HepG2 (cell line): ENCODE measurements at regions not wholly inside any gene's neighbourhood (a gene's known extent, or its start where the extent isn't known, plus 50 kb on each side); places are given as distances from the start of the nearest gene placed in this dataset.

ENCODE experiments used
- ATAC-seq: fragments of 200-7000 bp; cut with Tn5 transposase; 3 replicates; pipeline ENCODE4 v1.9.1; 2020; ENCODE audit warnings: mild to moderate bottlenecking, moderate library complexity
- BruUV-seq: library from RNA; stranded (reverse); fragments of 400-500 nt; replicated peaks from 2 replicates; lab custom pipeline; 2021; lab: Mats Ljungman, UMichigan
- CTCF ChIA-PET: fragments of 300-600 bp; formaldehyde crosslinking; extraction: SDS; loops from one replicate; lab custom pipeline; 2021; ENCODE audit warnings: low total read pairs, inconsistent platforms, low intra/inter-chr PET ratio; lab: Yijun Ruan, JAX
- POLR2A ChIA-PET: fragments of 350-600 bp; sonication (Branson Sonifier 250); formaldehyde crosslinking; loops from one replicate; lab custom pipeline; 2020; ENCODE audit warnings: antibody characterized with exemption, inconsistent platforms; lab: Yijun Ruan, JAX
- DNase-seq: peaks from one replicate; pipeline ENCODE4 v3.0.0-alpha.2; 2015; ENCODE audit warnings: low spot score
- FAIRE-seq: peaks from 3 replicates; lab custom pipeline; 2011; peaks lifted over from hg19 to GRCh38; lab: Jason Lieb, UNC
- H2AFZ ChIP-seq: one replicate; pipeline ENCODE4 v1.6.1; 2011; ENCODE audit warnings: low read length, inconsistent platforms
- H3K27ac ChIP-seq: fragments of 300-600 bp; 3 replicates; pipeline ENCODE4 v1.8.0; 2011; ENCODE audit warnings: mixed run types, mild to moderate bottlenecking, mixed read lengths, low read length, inconsistent platforms; ENCODE audit not compliant: insufficient read depth; ENCODE audit errors: extremely low read length
- H3K27me3 ChIP-seq, 2 experiments: fragments of 200-600 bp in 1 of 2; 2 replicates in 1 of 2; 3 replicates in 1 of 2; pipeline versions ENCODE4 v1.6.0 to v1.8.0; 2011; ENCODE audit warnings: low read length in 2 of 2, mild to moderate bottlenecking in 2 of 2, moderate library complexity in 2 of 2, inconsistent platforms in 1 of 2; ENCODE audit not compliant: insufficient read depth in 2 of 2, control insufficient read depth in 1 of 2
- H3K36me3 ChIP-seq, 2 experiments: fragments of 200-600 bp in 1 of 2; replicated peaks in 1 of 2; 2 replicates in 1 of 2; 3 replicates in 1 of 2; pipeline versions ENCODE4 v1.5.1 to v1.8.0; 2011; ENCODE audit warnings: low read length in 2 of 2, inconsistent platforms in 1 of 2; ENCODE audit not compliant: insufficient read depth in 2 of 2, control insufficient read depth in 1 of 2
- H3K4me1 ChIP-seq: 2 replicates; pipeline ENCODE4 v1.5.1; 2012; ENCODE audit warnings: low read length, inconsistent platforms; ENCODE audit not compliant: insufficient read depth
- H3K4me2 ChIP-seq: 2 replicates; pipeline ENCODE4 v1.6.0; 2011; ENCODE audit warnings: low read depth, low read length, inconsistent platforms
- H3K4me3 ChIP-seq, 3 experiments: fragments of 200-600 bp in 1 of 3; sonication (generic), shearing (Covaris generic) in 1 of 3; replicated peaks in 1 of 3; 2 replicates each; pipeline ENCODE4 v1.5.1; 2011 to 2016; ENCODE audit warnings: low read length in 3 of 3, inconsistent platforms in 2 of 3, low read depth in 2 of 3, mild to moderate bottlenecking in 2 of 3, control low read depth in 1 of 3, mixed read lengths in 1 of 3; ENCODE audit not compliant: insufficient read depth in 1 of 3
- H3K79me2 ChIP-seq: one replicate; pipeline ENCODE4 v1.6.1; 2011; ENCODE audit warnings: low read length, inconsistent platforms; ENCODE audit not compliant: insufficient read depth
- H3K9ac ChIP-seq: 2 replicates; pipeline ENCODE4 v1.6.0; 2011; ENCODE audit warnings: mild to moderate bottlenecking, low read depth, low read length, inconsistent platforms; ENCODE audit not compliant: insufficient read depth
- H3K9me3 ChIP-seq: 2 replicates; pipeline ENCODE4 v1.5.1; 2012; ENCODE audit warnings: mild to moderate bottlenecking, low read length
- H4K20me1 ChIP-seq: 2 replicates; pipeline ENCODE4 v1.6.0; 2011; ENCODE audit warnings: inconsistent platforms, mild to moderate bottlenecking, low read length, moderate library complexity; ENCODE audit not compliant: insufficient read depth
- KAT8 ChIP-seq: IDR thresholded peaks from 2 replicates; pipeline ENCODE4 v1.6.1; 2016; ENCODE audit warnings: missing genetic modification reagents, missing compliant biosample characterization
- MXI1 ChIP-seq: IDR thresholded peaks from 3 replicates; pipeline ENCODE4 v1.6.1; 2012; ENCODE audit warnings: low read depth, low read length, inconsistent platforms, borderline replicate concordance
- NCOA1 ChIP-seq: sonication (generic); formaldehyde crosslinking; IDR thresholded peaks from 2 replicates; pipeline ENCODE4 v1.9.0; 2021; ENCODE audit warnings: missing genetic modification reagents
- SAP130 ChIP-seq: IDR thresholded peaks from 2 replicates; pipeline ENCODE4 v1.6.1; 2016; ENCODE audit warnings: low read depth
- THYN1 ChIP-seq: sonication (generic); formaldehyde crosslinking; IDR thresholded peaks from 2 replicates; pipeline ENCODE4 v1.8.1; 2023; ENCODE audit warnings: low read depth, mild to moderate bottlenecking, moderate library complexity, missing genetic modification reagents, borderline replicate concordance
- ZNF224 ChIP-seq: sonication (generic); formaldehyde crosslinking; IDR thresholded peaks from 2 replicates; pipeline ENCODE4 v1.5.0; 2020; ENCODE audit warnings: mild to moderate bottlenecking, missing genetic modification reagents
- ZNF317 ChIP-seq: sonication (generic); formaldehyde crosslinking; IDR thresholded peaks from 2 replicates; pipeline ENCODE4 v1.5.0; 2020; ENCODE audit warnings: mild to moderate bottlenecking, missing genetic modification reagents
- ZNF350 ChIP-seq: sonication (generic); formaldehyde crosslinking; IDR thresholded peaks from 2 replicates; pipeline ENCODE4 v1.4.0; 2020; ENCODE audit warnings: mild to moderate bottlenecking, low read depth, missing genetic modification reagents, borderline replicate concordance
- WGBS: methylation state at CpG from one replicate; pipeline ENCODE4 v1.1.6; 2017; ENCODE audit warnings: low lambda C conversion rate; 5-methylcytosine and 5-hydroxymethylcytosine counted together
- in situ Hi-C: cut with HindIII; loops from 2 replicates; pipeline ENCODE4 v1.10.0; 2017; ENCODE audit warnings: low pct_unique_long_range_greater_than_20kb; ENCODE audit not compliant: extremely low pct_ligation_motif_present
- intact Hi-C: fragments of 100-400 bp; cut with micrococcal nuclease; formaldehyde crosslinking; loops from one replicate; pipeline ENCODE4 v1.10.0; 2022; ENCODE audit not compliant: unreplicated experiment
- TF ChIP-seq, protein P1 (sequence below): sonication (generic); formaldehyde crosslinking; IDR thresholded peaks from 2 replicates; pipeline ENCODE4; 2020; ENCODE audit warnings: missing genetic modification reagents, mild to moderate bottlenecking, borderline replicate concordance
- TF ChIP-seq, protein P2 (sequence below): sonication (generic); formaldehyde crosslinking; IDR thresholded peaks from 2 replicates; pipeline ENCODE4 v1.9.0; 2021; ENCODE audit warnings: missing genetic modification reagents, borderline replicate concordance
- TF ChIP-seq, protein P3 (sequence below): sonication (generic); formaldehyde crosslinking; IDR thresholded peaks from 2 replicates; pipeline ENCODE4 v1.5.1; 2020; ENCODE audit warnings: mild to moderate bottlenecking, missing genetic modification reagents, borderline replicate concordance

DNA sequence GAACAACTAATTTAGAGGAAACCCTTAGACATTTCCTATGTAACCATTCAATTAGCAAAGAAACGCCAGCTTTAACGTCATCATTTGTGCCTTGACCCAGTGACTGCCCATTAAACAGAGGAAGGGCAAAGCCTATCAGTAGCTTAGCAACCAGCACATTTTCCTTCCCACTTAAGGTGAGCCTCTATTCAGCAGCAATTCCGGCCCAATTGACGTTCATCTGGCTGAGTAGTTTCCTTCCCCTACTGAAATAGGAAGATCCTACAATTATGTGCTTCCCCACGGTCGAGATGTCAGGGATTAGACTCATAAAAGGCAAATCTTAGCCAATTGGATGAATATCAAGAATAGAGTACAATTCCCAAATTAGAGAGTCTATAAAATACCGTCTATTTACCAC lies 482.1 kb upstream of the ADAMTS5 start:
- H3K79me2 ChIP-seq, result no peaks in the 10 kb centered on the region
- peaks cover 88% of the 10 kb centered on the region for H3K9me3 ChIP-seq
- 2% methylated on average over 7 of the region's 7 CpGs for WGBS
- POLR2A ChIA-PET, result no interaction called here
- TF ChIP-seq MXI1 (no peak), KAT8 (CRISPR knock-in tag) (no peak), NCOA1 (no peak), ZNF350 (no peak), THYN1 (no peak)
- TF ChIP-seq, protein P1, sequence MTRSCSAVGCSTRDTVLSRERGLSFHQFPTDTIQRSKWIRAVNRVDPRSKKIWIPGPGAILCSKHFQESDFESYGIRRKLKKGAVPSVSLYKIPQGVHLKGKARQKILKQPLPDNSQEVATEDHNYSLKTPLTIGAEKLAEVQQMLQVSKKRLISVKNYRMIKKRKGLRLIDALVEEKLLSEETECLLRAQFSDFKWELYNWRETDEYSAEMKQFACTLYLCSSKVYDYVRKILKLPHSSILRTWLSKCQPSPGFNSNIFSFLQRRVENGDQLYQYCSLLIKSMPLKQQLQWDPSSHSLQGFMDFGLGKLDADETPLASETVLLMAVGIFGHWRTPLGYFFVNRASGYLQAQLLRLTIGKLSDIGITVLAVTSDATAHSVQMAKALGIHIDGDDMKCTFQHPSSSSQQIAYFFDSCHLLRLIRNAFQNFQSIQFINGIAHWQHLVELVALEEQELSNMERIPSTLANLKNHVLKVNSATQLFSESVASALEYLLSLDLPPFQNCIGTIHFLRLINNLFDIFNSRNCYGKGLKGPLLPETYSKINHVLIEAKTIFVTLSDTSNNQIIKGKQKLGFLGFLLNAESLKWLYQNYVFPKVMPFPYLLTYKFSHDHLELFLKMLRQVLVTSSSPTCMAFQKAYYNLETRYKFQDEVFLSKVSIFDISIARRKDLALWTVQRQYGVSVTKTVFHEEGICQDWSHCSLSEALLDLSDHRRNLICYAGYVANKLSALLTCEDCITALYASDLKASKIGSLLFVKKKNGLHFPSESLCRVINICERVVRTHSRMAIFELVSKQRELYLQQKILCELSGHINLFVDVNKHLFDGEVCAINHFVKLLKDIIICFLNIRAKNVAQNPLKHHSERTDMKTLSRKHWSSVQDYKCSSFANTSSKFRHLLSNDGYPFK (CRISPR knock-in tag), result no peak
- no peak for ATAC-seq
- no peak overlapping the region for H3K27ac ChIP-seq
- no TSS peak for BruUV-seq
- H3K4me2 ChIP-seq, result no peak overlapping the region
- H3K4me3 ChIP-seq, result no peak overlapping the region
- no peaks in the 10 kb centered on the region for H3K4me1 ChIP-seq
- in situ Hi-C loops, result no loop called here
- H4K20me1 ChIP-seq, result no peaks in the 10 kb centered on the region
- FAIRE-seq, result no peak
- no peaks in the 10 kb centered on the region for H3K36me3 ChIP-seq
- no peak overlapping the region for H2AFZ ChIP-seq
- CTCF ChIA-PET, result no interaction called here
- no peaks in the 10 kb centered on the region for H3K27me3 ChIP-seq
- intact Hi-C loops, result no loop called here
- DNase-seq, result no peak
- no peak overlapping the region for H3K9ac ChIP-seq

DNA sequence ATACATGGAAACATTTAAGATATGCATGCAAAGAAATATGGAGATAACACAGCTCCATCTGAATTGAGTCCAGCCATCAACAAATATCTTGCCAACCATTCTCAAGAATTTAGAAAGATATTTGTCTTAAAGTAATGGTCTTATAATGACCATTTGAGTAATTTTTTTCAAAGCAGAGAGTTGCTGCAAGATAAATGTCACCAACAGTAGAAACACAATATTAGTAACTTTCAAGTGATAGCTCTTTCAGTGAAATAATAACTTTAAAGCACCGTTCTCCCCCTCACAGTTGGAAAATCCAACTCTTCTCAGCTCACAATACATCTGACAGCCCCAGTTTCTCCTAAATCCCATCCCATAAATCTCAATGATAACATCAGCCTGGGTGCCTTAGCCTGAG lies 481.0 kb upstream of the ADAMTS5 start:
- Histone ChIP-seq H2AFZ (no peak overlapping the region), H4K20me1 (no peaks in the 10 kb centered on the region), H3K4me1 (no peaks in the 10 kb centered on the region), H3K27me3 (no peaks in the 10 kb centered on the region), H3K4me2 (no peak overlapping the region), H3K9ac (no peak overlapping the region), H3K27ac (no peak overlapping the region), H3K9me3 (peaks cover 93% of the 10 kb centered on the region), H3K79me2 (no peaks in the 10 kb centered on the region), H3K4me3 (no peak overlapping the region), H3K36me3 (no peaks in the 10 kb centered on the region)
- CTCF ChIA-PET, result no interaction called here
- FAIRE-seq (no peak), ATAC-seq (no peak), DNase-seq (no peak)
- in situ Hi-C loops (no loop called here), intact Hi-C loops (no loop called here)
- BruUV-seq, result no TSS peak
- POLR2A ChIA-PET, result no interaction called here
- WGBS, result 0% methylated on average over 1 of the region's 1 CpG
- TF ChIP-seq, protein P2, sequence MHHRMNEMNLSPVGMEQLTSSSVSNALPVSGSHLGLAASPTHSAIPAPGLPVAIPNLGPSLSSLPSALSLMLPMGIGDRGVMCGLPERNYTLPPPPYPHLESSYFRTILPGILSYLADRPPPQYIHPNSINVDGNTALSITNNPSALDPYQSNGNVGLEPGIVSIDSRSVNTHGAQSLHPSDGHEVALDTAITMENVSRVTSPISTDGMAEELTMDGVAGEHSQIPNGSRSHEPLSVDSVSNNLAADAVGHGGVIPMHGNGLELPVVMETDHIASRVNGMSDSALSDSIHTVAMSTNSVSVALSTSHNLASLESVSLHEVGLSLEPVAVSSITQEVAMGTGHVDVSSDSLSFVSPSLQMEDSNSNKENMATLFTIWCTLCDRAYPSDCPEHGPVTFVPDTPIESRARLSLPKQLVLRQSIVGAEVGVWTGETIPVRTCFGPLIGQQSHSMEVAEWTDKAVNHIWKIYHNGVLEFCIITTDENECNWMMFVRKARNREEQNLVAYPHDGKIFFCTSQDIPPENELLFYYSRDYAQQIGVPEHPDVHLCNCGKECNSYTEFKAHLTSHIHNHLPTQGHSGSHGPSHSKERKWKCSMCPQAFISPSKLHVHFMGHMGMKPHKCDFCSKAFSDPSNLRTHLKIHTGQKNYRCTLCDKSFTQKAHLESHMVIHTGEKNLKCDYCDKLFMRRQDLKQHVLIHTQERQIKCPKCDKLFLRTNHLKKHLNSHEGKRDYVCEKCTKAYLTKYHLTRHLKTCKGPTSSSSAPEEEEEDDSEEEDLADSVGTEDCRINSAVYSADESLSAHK (CRISPR knock-in tag), result no peak
- TF ChIP-seq, protein P3, sequence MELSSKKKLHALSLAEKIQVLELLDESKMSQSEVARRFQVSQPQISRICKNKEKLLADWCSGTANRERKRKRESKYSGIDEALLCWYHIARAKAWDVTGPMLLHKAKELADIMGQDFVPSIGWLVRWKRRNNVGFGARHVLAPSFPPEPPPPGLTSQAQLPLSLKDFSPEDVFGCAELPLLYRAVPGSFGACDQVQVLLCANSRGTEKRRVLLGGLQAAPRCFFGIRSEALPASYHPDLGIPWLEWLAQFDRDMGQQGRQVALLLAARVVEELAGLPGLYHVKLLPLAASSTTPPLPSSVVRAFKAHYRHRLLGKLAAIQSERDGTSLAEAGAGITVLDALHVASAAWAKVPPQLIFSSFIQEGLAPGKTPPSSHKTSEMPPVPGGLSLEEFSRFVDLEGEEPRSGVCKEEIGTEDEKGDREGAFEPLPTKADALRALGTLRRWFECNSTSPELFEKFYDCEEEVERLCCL (CRISPR knock-in tag), result no peak
- TF ChIP-seq ZNF224 (CRISPR knock-in tag) (no peak), SAP130 (no peak), ZNF317 (CRISPR knock-in tag) (no peak)
